HG03280 (cell line): ENCODE measurements at regions not wholly inside any gene's neighbourhood (a gene's known extent, or its start where the extent isn't known, plus 50 kb on each side); places are given as distances from the start of the nearest gene placed in this dataset.

Source experiments
- ATAC-seq: cut with Tn5 transposase; IDR thresholded peaks from one replicate; pipeline ENCODE4 v1.9.1; 2021; ENCODE audit warnings: mild to moderate bottlenecking, moderate library complexity; ENCODE audit not compliant: unreplicated experiment

DNA sequence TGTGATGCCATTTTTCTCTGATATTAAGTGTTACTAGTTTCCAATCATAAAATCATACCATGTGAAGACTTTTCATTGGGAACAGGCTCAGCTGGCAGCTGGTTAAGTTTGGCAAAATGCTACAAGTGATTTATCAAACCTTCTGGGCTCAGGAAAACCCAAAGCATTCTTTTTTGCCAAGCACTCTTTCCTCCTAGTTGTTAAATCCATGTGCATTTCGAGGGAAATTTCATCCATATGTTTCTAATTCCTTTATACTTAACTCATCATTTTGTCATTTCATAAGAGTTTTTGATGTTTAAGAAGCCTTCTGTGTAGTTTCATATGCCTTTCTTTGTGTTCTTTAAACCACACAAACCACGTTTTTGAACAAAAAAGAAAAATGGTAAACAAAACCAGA is 217.6 kb upstream of the PDE10A start:
- no peak for ATAC-seq

DNA sequence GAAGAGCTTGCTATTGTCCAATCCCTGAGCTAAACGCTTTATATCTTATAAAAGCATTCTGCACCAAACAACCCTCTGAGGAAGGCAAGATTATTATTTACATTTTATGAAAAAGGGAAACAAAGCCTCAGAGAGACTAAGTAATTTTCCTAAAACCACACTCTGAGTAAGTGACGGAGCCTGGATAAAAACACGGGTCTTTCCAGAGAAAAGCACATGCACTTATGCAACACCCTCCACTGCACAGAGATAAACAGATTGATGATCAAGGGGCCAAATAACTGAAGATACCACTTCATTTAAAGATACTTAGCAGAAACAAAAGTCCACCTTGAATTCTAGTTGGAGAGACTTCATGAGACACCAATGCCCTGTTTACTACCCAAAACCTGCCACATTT is 214.7 kb upstream of the PDE10A start:
- no peak for ATAC-seq

DNA sequence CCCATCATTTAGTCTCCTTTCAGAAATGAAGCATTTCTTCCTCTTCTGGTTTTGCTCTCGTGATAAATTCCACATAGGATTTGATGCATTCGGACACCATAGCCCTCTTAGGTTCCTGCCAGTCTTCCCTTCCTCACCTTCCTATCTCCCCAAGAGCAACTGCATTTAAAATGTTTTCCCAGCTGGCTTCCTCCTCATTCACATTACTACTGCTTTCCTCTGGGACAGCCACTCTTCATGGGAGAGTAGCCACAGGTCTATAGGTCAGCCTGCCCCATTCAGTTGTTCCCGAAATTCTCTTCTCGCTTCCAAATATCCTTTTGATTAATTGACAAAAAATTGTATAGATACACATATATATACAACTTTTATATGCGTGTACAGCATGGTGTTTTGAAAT is 214.2 kb upstream of the PDE10A start:
- no peak for ATAC-seq

DNA sequence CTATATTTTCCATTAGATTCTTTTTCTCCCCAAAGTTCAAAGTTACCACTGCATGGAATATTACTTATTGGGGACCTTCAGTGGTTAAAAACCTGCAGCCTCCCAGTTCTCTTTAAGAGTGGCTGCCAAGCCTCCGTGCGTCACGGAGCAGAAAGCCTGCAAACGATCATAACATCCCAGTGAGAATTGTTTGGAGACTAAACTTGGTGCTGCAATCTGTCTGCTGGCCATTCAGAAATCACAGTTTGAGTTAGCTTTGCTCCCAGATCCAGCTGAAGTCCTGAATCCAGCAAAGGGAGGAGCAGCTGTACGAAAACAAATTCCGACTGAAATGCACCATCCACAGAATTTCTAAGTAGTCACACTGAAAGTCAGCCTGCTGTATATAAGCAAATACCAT is 213.5 kb upstream of the PDE10A start:
- no peak for ATAC-seq

DNA sequence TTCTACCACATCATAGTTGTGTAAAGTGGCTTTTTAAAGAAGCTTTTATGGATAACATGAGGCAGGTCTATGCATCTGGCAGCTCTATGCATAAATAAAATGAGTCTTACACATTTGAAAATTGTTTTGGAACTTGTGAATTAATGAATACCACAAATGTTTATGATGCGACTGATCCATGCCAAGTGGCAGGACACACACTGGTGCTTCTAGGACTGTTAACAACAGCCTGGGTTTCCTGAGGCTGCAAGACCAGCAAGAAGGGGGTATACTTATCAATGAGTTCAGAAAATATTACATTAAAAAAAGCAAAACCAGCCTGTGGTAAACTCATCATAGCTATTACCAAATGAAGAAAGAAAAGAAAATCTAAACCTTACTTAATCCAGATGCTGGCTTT is 212.9 kb upstream of the PDE10A start:
- ATAC-seq: no peak

DNA sequence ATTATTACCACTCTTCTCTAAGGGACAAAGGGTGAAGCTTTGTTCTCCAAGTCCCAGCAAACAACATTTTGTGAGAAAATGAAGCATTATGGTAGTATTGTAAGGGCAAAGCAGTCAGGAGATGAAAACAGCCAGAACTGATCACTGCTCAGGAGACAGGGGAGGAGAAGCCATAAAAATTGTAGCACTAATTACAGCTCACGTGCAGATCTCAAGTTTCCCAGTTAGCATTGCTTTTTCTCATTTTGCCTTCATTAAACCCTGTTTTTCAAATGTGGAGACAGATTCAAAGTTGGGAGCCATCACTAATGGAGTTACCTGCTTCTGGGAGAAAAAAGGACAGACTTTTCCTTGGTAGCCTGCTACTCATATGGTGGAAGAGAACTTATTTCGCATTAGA is 210.9 kb upstream of the PDE10A start:
- no peak for ATAC-seq

DNA sequence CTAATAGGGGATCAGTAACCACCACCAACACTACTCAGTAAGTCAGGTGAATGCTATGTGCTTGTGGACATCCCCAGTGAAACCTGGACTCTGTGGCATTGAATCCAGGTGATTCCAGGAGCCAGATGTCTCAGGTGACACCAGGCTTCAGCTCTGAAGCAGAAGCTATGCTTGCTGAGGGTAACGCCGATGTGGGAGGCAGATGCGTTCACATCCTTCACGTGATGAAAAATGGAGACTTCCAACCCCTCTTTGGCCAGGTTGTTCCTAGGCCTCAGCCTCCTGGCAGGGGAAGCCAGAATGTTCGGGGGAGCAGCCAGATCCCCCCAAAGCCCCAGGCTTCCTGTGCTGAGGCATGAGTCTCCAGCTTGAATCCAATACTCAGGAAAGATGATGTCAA is 209.8 kb upstream of the PDE10A start:
- no peak for ATAC-seq

- no peak for ATAC-seq
Measured at GRCh38 chr6:165872311-165872710, 209.3 kb upstream of the PDE10A start.

GRCh38 chr6:165871571-165871970 is 208.5 kb upstream of the PDE10A start:
- no peak for ATAC-seq

GRCh38 chr6:165869526-165869925 is 206.5 kb upstream of the PDE10A start:
- no peak for ATAC-seq

DNA sequence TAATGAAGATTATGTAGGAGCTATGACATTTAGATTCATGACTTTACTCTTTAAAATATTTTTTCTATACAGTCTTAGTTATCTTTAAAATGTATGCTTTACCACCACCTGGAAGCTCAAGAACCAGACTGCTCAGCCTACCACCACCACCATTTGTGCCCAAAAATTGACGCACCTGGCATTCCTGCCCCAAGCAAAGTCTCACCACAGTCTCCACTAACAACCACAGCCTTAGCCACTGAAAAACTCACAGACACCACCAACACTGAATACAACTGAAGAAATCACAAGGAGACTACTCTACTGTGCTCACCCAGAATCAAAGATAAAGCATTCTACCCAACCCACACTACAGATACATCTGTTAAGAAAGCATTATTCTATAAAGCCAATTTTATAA is 201.9 kb upstream of the PDE10A start:
- no peak for ATAC-seq

- no peak for ATAC-seq
Measured at GRCh38 chr6:165864218-165864617, 201.2 kb upstream of the PDE10A start.

- ATAC-seq: no peak
Measured at GRCh38 chr6:165863801-165864200, 200.8 kb upstream of the PDE10A start.

DNA sequence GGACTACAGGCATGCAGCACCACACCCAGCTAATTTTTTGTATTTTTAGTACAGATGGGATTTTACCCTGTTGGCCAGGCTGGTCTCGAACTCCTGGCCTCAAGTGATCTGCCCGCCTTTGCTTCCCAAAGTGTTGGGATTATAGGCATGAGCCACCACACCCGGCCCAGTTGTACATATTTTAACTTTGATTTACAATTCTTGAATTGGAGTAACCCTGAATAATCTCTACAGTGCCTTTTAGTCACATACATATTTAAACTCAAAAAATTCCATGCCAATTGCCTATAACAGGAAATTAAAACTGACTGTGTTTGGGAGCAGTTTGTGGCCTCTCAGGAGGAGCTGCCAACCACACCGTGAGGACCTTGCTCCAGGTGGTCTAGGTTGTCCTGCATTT is 199.8 kb upstream of the PDE10A start:
- no peak for ATAC-seq

DNA sequence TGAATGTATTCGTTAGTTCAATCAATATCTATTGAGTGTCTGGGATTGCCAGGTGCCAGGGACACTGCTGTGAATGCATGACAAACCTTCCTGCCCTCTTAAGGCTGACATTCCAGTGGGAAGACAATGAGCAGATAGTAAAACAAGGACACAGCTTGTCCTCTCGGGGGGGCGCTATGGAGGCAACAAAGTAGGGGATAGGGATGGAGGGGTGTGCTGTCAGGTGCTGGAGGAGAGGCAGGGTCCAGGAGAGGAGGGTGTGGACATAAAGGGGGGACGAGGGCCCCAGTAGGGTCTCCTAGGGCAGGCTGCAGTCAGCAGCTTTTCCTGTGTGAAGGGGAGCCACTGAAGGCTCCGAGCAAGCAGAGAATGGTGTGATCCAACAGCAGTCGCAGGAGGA is 198.2 kb upstream of the PDE10A start:
- no peak for ATAC-seq

DNA sequence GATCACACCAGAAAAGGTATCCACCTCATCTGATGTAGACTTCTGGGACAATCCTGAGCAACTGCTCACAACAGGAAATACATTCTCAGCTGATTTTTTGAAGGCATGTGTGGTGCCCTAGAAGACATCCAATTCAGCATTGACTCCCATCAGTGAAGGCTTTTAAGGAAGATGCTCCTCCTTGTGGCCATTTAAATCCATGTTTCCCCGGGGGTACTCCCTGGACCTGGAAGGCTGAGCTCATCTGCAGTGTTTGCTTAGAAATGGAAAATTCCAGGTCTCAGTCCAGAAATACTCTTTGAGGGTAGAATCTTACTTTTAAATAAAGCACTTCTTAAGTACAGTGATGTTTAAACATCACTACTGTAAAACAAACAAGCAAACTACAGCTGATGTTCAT is 195.5 kb upstream of the PDE10A start:
- no peak for ATAC-seq

DNA sequence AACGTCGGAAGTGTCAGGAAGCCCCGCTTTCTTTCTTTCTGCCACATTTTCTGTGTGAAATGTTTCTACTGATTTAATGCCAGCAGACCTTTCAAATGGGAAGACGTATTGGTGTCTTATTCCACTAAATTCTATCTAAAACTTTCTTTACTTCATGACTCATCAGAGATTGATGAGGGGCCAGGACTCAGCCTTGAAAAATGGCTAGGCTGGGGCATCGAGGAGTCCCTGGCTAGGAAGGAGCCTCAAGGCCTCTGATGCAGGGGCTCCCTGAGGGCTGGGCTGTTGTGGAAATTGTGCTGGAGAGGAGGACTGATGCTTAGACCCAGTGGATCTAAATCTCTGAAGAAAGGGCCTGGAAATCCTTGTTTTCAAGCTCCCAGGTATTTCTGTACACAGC is 192.8 kb upstream of the PDE10A start:
- no peak for ATAC-seq

GRCh38 chr6:165854863-165855593 is 192.0 kb upstream of the PDE10A start:
- no peak for ATAC-seq

GRCh38 chr6:165854061-165854862 is 191.2 kb upstream of the PDE10A start:
- no peak for ATAC-seq

- ATAC-seq: no peak
Measured at GRCh38 chr6:165852676-165853075, 189.6 kb upstream of the PDE10A start.

- ATAC-seq: peak; percentile 81
Measured at GRCh38 chr6:165850434-165851019, 187.5 kb upstream of the PDE10A start.
